OCI-LY1 (cell line): ENCODE measurements at regions not wholly inside any gene's neighbourhood (a gene's known extent, or its start where the extent isn't known, plus 50 kb on each side); places are given as distances from the start of the nearest gene placed in this dataset.
A peak's percentile ranks its signal among the peaks of the same experiment; 100 is the strongest.

Experiments used
- H2AFZ ChIP-seq: fragments of 200-600 bp; sonication (generic), shearing (Covaris generic); 2 replicates; pipeline ENCODE4 v1.6.0; 2014; ENCODE audit warnings: antibody characterized with exemption, mild to moderate bottlenecking, low read length
- H3F3A ChIP-seq: fragments of 200-600 bp; sonication (generic), shearing (Covaris generic); 2 replicates; pipeline ENCODE4 v1.6.0; 2014; ENCODE audit warnings: mild to moderate bottlenecking, antibody characterized with exemption, low read length, moderate library complexity; ENCODE audit not compliant: insufficient read depth
- H3K27ac ChIP-seq: fragments of 200-600 bp; sonication (generic); 2 replicates; pipeline ENCODE4 v1.5.1; 2014; ENCODE audit warnings: low read length, mixed run types, mild to moderate bottlenecking, low read depth; ENCODE audit not compliant: poor library complexity, severe bottlenecking
- H3K27me3 ChIP-seq: fragments of 200-600 bp; sonication (generic); 2 replicates; pipeline ENCODE4 v1.6.0; 2014; ENCODE audit warnings: antibody characterized with exemption, mild to moderate bottlenecking, low read length, moderate library complexity; ENCODE audit not compliant: insufficient read depth
- H3K36me3 ChIP-seq: fragments of 200-600 bp; sonication (generic); 2 replicates; pipeline ENCODE4 v1.6.1; 2014; ENCODE audit warnings: mild to moderate bottlenecking, antibody characterized with exemption, low read length, moderate library complexity, mixed read lengths; ENCODE audit not compliant: insufficient read depth
- H3K4me1 ChIP-seq: fragments of 200-600 bp; sonication (generic); 2 replicates; pipeline ENCODE4 v1.5.1; 2014; ENCODE audit warnings: mild to moderate bottlenecking, low read length, moderate library complexity; ENCODE audit not compliant: insufficient read depth, severe bottlenecking
- H3K4me2 ChIP-seq: fragments of 200-600 bp; sonication (generic), shearing (Covaris generic); 2 replicates; pipeline ENCODE4 v1.6.1; 2014; ENCODE audit warnings: low read length
- H3K4me3 ChIP-seq: fragments of 200-600 bp; sonication (generic); 2 replicates; pipeline ENCODE4 v1.5.1; 2014; ENCODE audit warnings: low read length, low read depth, mild to moderate bottlenecking, mixed read lengths; ENCODE audit not compliant: poor library complexity, severe bottlenecking
- H3K79me2 ChIP-seq: fragments of 200-600 bp; shearing (Covaris generic); 2 replicates; pipeline ENCODE4 v1.6.1; 2016; ENCODE audit warnings: mixed run types, low read length, mixed read lengths; ENCODE audit not compliant: insufficient read depth
- H3K9ac ChIP-seq: fragments of 200-600 bp; sonication (generic), shearing (Covaris generic); 2 replicates; pipeline ENCODE4 v1.6.1; 2014; ENCODE audit warnings: mild to moderate bottlenecking, low read length, mixed read lengths
- H3K9me2 ChIP-seq: fragments of 200-600 bp; sonication (generic), shearing (Covaris generic); 2 replicates; pipeline ENCODE4 v1.6.1; 2014; ENCODE audit warnings: low read depth, mild to moderate bottlenecking, low read length, mixed read lengths
- H3K9me3 ChIP-seq: fragments of 200-600 bp; shearing (Covaris generic); 2 replicates; pipeline ENCODE4 v1.6.1; 2014; ENCODE audit warnings: low read length, mixed read lengths
- H4K20me1 ChIP-seq: fragments of 200-600 bp; sonication (generic), shearing (Covaris generic); 2 replicates; pipeline ENCODE4 v1.6.0; 2016; ENCODE audit warnings: mild to moderate bottlenecking, low read length; ENCODE audit not compliant: insufficient read depth
- CTCF ChIP-seq: fragments of 200-600 bp; sonication (generic), shearing (Covaris generic); IDR thresholded peaks from 2 replicates; pipeline ENCODE4 v1.5.1; 2017; ENCODE audit warnings: mild to moderate bottlenecking, antibody characterized with exemption, low read length, moderate library complexity, mixed read lengths
- EZH2 ChIP-seq: fragments of 200-600 bp; sonication (generic), shearing (Covaris generic); IDR thresholded peaks from 2 replicates; pipeline ENCODE4 v1.8.0; 2017; ENCODE audit warnings: borderline replicate concordance, mixed run types, mild to moderate bottlenecking, antibody characterized with exemption, low read length, moderate library complexity, mixed read lengths

DNA sequence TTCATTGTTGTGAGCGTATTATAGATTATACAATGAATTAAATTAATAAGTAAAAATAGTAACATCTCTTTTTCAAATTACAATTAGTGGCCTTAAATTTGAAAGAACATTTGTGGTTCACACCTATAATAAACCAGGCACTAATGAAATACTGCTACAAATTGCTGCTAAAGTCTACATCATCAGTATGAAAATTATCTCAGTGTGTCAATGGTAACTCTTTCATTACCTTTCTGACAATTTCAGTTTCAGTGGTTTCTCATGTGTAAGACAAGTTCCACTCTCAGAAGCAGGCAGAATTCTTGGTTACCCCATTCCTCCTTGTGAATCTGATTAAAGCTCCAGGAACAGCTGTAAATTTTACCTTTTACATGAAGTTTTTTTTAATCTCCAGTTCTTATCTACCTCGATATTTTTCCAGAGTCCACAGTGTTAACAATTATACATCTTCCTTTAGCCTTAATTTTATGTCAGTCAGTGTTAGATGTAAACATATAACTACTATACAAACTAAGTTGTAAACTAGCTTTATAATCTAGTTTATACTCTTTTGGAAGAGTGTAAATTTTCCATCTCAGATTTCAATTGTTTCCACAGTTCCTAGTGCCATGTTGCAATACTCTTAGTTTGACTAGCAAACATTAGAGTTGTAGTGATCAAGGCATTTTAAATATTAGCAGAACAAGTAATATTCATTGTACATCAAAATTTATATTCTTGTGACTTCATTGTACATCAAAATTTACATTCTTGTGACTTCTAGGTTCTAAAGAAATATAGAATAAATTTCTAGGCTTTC lies 1038.4 kb downstream of the EPHA7 start:
- Histone ChIP-seq H3K9me3 (no peaks in the 10 kb centered on the region), H3K27ac (no peak overlapping the region), H3K79me2 (no peaks in the 10 kb centered on the region), H3K4me1 (peaks cover 11% of the 10 kb centered on the region), H3F3A (no peaks in the 10 kb centered on the region), H3K27me3 (no peaks in the 10 kb centered on the region), H3K36me3 (no peaks in the 10 kb centered on the region), H3K9me2 (no peaks in the 10 kb centered on the region), H2AFZ (no peak overlapping the region), H4K20me1 (no peaks in the 10 kb centered on the region), H3K9ac (no peak overlapping the region), H3K4me3 (no peak overlapping the region), H3K4me2 (no peak overlapping the region)
- TF ChIP-seq CTCF (no peak), EZH2 (no peak)

GRCh38 chr6:92377137-92377536 lies 1042.2 kb downstream of the EPHA7 start:
- no peak overlapping the region for H3K9ac ChIP-seq
- peaks cover 27% of the 10 kb centered on the region for H3K4me1 ChIP-seq
- H3K4me2 ChIP-seq = no peak overlapping the region
- no peaks in the 10 kb centered on the region for H3F3A ChIP-seq
- no peaks in the 10 kb centered on the region for H3K27me3 ChIP-seq
- no peaks in the 10 kb centered on the region for H3K9me2 ChIP-seq
- H3K79me2 ChIP-seq = no peaks in the 10 kb centered on the region
- H3K27ac ChIP-seq = no peak overlapping the region
- TF ChIP-seq CTCF (no peak), EZH2 (no peak)
- H2AFZ ChIP-seq = no peak overlapping the region
- H3K9me3 ChIP-seq = no peaks in the 10 kb centered on the region
- no peaks in the 10 kb centered on the region for H3K36me3 ChIP-seq
- no peaks in the 10 kb centered on the region for H4K20me1 ChIP-seq
- no peak overlapping the region for H3K4me3 ChIP-seq

- H4K20me1 ChIP-seq = no peaks in the 10 kb centered on the region
- H3F3A ChIP-seq = no peaks in the 10 kb centered on the region
- H3K4me2 ChIP-seq = no peak overlapping the region
- peak overlapping the region; percentile 23 for H3K27ac ChIP-seq
- no peaks in the 10 kb centered on the region for H3K9me2 ChIP-seq
- TF ChIP-seq EZH2 = no peak
- no peak for TF ChIP-seq CTCF
- H3K4me3 ChIP-seq = no peak overlapping the region
- H3K9ac ChIP-seq = 0 out of 2 replicates have a peak overlapping the region, but pooled peaks have one; percentile 11
- H3K79me2 ChIP-seq = no peaks in the 10 kb centered on the region
- H3K27me3 ChIP-seq = no peaks in the 10 kb centered on the region
- no peak overlapping the region for H2AFZ ChIP-seq
- H3K36me3 ChIP-seq = no peaks in the 10 kb centered on the region
- H3K9me3 ChIP-seq = no peaks in the 10 kb centered on the region
- peaks cover 27% of the 10 kb centered on the region for H3K4me1 ChIP-seq
Observed at GRCh38 chr6:92376691-92377090, 1042.7 kb downstream of the EPHA7 start.
